HG02571 (cell line): ENCODE measurements at regions not wholly inside any gene's neighbourhood (a gene's known extent, or its start where the extent isn't known, plus 50 kb on each side); places are given as distances from the start of the nearest gene placed in this dataset.
A peak's percentile ranks its signal among the peaks of the same experiment; 100 is the strongest.
"Not testable (repeated sequence)": the region's sequence is repeated elsewhere in the genome, so short reads cannot be mapped to it uniquely, and the experiment has no call there.

ENCODE experiments used
- ATAC-seq: cut with Tn5 transposase; IDR thresholded peaks from one replicate; pipeline ENCODE4 v1.9.1; 2021; ENCODE audit warnings: mild to moderate bottlenecking, moderate library complexity; ENCODE audit not compliant: unreplicated experiment

DNA sequence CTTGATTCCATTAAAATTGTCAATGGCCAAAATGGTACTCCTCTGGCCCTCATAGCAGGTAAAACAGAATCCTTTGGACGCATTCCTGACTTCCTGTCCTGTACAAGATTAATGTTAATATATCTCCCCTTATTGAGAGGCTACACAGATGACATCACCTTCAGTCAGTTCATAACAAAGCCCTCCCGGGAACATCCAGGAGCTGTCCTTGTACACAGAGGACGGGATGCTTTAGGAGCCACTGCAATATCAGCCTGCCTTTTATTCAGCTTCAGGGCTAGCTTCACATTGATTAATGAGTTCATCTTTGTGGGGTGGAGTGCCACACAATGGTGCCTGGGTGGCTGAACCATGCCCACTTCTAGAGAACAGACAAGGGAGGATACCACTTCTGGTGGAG lies 235.1 kb downstream of the NRIP1 start:
- ATAC-seq: no peak

DNA sequence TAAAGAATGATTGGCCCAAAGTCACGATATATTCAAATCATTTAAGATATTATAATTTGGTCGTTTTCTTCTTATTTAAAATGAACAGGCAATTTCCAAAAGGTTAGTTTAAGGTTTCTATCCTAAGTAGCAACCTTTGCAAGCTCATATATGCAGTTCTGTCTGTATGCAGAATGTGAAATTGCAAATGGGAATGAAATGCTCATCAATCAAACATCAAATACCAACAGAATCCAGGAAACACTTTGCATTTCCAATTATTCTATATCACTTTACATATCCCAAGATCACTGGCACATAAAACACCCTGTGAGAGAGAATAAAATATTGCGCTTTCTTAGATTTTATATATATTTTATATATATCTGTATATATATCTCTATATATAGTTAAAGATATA lies 237.3 kb downstream of the NRIP1 start:
- ATAC-seq: no peak

DNA sequence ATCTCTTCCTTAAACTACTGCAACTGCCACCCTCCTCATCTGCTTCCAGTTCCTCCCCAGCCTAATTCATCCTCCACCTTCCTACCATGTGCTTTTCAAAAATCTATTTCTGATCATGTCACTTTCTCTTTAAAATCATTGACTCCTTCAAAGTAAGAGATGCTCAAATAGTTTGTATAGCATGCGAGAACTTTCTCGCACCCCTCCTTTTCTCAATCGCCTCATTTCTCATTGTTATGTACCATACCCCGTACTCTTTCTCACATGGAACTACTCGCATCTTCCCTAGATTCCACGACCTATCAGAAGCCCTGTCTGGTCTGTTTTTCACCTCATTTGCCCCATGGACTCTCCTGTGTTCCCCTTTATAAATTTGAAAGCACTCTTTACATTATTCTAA lies 238.2 kb downstream of the NRIP1 start:
- ATAC-seq: no peak

DNA sequence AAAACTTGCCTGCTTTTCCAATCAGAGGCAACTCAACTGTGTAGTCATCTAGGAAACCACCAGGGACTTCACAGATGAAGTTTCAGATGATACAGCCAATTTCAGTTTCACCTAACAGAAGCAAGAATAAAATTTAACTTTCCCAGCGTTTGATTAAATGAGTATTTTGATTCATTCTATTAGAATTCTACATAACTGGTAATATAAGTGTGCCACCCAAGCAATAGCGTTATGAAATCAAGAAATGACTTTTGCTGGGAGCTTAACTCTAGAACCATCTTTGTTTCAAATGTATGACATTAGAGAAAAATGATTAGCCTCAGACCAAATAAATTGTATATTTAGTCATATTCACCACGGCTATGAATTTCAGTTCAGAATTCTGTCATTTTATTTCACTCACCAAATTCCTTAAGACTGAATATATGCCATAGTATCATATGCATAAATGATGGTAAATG lies 239.3 kb downstream of the NRIP1 start:
- no peak for ATAC-seq

DNA sequence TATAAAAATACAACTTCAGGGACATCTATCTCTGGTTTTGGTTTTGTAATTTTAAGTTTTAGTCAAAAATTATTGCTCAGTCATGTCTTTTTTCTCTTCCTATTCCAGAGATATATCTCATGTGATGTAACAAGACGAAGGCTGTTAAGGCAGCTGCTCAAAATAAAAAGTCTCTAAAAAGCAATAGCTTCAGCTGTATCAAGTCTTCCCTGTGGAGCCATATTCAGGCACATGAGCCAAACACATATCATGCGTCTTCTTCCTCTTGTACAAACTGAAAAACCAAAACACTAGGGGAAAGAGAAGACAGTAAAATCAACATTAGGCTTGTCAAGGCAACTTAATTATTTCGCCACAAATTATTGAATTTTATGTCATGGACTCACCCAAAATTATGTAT lies 240.7 kb downstream of the NRIP1 start:
- no peak for ATAC-seq

DNA sequence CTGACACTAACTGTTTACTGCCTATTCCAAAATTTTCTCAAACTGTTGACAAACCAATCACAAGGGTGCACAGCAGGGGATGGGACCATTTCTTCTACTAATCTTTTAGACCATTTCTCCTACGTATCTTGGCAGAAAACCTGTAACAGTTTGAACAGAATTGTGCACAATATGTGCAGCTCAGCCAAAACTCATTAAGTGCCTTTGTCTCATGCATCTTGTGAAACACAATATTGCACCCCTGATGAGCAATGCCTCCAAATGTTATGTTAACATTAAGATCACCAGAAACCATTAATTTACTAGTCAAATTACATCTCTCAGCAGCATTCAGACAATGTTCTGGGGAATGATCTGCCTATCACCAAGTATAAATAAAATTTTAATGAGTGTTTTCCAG lies 247.5 kb downstream of the NRIP1 start:
- no peak for ATAC-seq

DNA sequence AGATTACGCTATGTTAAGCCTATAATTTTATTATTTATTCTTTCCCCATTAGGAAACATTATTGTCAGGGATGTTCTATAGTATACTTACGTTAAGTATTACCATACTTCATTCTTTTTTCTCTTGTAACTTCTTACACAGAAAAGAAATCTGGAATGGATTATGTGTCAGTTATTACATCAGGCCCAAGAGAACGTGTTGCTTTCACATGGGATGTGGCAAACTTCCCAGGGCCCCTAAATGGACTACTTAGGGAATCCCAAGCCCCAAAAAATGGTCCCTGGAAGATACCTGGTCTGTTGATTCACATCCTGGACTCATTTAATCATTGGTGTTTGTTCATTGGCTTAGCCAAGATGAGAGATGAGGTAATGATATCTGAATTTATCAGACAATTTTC lies 249.8 kb downstream of the NRIP1 start:
- no peak for ATAC-seq

DNA sequence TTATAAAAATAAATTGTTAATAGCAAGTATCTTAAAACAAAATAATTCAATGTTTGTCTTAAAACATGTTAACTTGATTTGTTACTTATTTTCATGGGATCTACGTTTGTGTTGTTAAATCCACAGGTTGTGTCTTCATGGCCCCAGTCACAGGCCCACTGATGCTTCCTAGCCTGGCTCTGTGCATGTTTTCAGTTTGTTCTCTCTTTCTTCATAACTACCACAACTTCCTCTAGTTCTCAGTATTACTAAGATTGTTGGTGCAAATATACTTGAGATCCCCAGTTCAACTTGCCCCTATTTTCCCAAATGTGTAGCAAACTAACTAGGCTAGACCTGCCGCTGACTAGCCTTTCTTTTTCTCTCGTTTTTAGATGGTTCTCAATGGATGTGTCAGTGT lies 250.5 kb downstream of the NRIP1 start:
- ATAC-seq: no peak

DNA sequence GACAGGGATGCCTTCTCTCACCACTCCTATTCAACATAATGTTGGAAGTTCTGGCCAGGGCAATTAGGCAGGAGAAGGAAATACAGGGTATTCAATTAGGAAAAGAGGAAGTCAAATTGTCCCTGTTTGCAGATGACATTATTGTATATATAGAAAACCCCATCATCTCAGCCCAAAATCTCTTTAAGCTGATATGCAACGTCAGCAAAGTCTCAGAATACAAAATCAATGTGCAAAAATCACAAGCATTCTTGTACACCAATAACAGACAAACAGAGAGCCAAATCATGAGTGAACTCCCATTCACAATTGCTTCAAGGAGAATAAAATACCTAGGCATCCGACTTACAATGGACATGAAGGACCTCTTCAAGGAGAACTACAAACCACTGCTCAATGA lies 258.1 kb upstream of the SAMSN1 start:
- ATAC-seq: not testable (repeated sequence)

DNA sequence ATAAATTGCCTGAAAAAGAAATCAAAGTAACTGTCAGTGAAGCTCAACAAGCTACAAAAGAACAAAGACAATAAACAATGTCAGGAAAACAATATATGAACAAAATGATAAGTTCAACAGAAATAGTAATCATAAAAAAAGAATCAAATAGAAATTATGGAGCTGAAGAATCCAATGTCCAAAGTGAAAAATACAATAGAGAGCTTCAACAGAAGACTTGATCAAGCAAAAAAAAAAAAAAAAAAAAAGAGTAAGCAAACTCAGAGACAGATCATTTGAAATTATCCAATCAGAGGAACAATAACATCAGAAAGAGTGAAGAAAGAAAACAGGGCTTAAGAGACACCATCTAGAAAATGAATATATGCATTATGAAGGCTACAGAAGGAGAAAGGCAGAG lies 251.4 kb upstream of the SAMSN1 start:
- no peak for ATAC-seq

DNA sequence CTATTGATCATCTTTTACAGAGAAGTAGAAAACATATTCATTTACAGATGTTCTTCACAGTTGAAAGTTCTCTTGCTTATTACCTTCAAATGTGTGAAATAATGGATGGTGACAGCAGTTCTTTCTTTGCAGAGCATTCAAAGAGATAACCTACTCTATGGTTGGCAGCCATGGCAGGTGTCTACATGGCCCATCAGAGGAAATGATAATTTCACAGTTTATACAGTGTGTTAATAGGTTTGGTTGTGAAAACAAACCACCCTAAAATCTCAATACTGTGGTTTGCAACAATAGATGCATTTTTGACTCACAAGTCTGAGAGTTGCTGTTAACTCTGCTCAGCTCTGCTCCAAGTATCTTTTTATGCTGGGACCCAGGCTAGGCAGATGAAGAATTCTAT lies 241.2 kb upstream of the SAMSN1 start:
- ATAC-seq: no peak

DNA sequence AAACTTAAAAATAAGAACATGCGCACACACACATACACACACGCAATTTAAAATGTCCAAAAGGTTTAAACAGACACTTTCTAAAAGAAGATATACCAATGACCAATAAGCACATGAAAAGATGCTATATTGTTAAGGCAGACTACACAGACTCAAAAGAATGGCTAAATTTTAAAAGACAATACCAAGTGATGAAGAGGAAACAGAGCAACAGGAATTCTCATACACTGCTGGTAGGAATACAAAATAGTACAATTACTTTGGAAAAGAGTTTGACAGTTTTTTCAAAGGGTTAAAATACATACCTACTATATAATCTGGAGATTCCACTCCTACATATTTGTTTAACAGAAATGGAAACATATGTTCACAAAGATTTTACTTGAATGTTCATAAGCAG lies 239.6 kb upstream of the SAMSN1 start:
- ATAC-seq: no peak

DNA sequence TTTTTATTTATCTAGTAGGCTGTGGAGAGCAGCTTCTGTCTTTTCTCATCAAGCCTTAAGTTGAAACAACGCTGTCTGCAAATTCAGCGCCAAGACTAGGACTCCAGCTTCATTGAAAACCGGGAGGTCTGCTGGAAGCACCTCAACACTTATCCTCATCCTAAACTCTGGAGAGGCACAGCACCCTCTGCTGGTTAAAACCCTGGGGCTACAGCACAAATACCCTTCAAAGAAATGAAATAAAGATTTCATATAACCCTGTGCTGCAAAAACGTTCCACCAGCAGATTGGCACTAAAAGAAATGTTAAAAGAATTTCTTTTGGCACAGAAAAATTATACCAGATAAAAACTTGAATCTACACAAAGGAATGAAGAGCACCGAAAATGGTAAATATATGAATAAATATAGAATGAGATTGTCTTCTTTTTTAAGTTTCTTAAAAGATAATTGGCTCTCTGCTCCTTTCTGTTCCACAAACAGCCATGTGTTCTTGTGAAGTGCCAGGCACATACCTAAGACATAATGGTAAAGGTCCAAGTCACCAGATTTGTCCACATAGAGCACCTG lies 227.7 kb upstream of the SAMSN1 start:
- no peak for ATAC-seq

DNA sequence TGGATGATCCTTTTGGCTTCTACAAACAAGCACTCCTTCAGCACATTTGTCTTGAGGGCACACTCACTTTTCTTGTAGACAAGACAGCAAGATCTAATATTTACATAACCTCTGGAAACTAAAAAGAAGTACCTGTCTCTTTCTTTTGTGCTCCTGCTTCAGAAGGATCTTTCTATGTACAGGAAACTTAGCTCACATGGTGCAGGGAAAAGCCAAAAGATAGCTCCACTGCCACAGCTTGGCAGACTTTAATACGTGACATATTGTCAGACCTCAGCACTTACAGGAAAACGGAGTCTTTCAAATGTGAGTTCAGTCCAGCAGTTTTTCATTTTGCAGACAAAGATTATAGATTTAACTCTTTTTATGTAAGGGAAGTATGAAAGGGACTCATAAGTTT lies 225.5 kb upstream of the SAMSN1 start:
- no peak for ATAC-seq

DNA sequence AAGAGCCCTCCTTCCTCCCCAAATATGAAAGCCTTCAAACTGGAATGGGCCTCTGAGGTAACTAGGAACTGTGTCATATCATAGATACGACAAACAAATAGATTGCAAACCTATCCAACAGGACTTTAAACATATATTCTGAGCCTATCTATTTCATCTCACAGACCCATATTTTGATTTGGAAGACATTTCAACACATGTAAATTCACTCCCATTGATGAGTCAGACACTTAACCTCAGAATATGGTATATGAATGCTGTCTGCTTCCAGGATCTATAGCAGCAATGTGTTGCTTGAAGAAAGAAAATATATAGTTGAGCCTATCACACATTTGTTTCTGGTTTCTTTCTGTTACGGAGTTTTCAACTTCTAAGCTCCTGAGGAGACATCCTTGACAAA lies 221.9 kb upstream of the SAMSN1 start:
- no peak for ATAC-seq

DNA sequence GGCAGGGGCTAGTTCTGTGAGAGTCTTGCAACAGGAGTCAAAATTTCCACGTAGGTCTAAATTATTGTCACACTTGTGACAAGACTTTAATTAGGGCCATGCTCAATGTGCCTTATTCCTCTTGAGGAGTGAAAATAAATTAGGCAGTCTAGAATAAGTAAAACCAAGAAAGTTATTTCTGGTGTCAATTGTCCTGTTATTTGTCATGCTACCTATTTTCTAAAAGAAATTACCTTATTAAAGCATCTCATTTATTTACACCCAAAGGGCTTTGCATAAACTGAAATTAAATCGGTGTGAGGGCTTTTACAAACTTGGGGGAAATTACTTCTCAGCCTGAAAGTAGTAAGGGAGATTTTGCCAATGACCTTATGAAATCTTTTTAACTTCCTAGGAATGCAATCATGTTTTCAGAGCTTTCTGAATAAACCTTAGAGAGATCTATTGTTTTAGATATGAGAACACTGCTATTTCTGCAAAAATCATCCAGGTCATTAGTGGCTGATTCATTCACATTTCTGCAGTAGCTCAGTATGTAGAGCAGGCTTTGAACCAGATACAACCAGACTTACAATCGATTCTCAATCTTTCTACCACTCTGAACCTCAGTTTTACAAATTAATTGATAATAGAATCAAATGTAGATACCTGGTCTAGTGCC lies 221.2 kb upstream of the SAMSN1 start:
- no peak for ATAC-seq

DNA sequence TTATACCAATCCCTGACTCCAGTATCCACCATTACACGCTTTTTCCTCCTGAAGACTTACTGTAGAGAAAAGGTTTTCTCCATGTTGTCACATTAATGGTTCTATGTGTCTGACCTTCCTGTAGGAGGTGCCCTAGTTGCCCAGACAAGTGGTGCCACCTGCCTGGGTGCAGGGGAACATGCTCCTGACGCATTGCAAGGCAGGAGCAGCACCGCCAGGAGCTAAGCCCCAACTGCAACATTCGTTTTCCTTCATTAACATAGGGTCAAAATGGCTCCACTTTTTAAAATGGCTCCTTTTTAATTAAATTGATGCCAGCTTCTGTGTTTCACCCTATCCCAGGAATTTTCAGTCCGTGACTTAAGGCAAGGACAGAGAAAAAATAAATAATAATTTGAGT lies 220.1 kb upstream of the SAMSN1 start:
- no peak for ATAC-seq

DNA sequence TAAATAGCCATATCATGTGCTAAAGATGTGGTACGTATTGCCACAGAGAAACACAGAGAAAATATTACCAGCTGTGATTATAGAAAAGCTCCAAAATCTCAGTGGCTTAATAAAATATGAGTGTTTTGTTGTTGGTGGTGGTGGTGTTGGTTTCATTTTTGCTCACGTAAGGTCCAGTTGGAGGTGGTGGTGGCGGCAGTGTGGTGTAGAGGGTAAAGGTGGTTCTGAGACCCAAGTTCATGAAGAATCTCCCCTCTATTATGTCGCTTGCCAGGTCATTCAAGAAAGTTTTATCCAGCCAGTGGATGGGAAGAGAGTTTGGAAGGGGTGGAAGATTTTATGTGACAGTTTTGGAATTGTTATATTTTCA lies 217.6 kb upstream of the SAMSN1 start:
- peak; percentile 24 for ATAC-seq

DNA sequence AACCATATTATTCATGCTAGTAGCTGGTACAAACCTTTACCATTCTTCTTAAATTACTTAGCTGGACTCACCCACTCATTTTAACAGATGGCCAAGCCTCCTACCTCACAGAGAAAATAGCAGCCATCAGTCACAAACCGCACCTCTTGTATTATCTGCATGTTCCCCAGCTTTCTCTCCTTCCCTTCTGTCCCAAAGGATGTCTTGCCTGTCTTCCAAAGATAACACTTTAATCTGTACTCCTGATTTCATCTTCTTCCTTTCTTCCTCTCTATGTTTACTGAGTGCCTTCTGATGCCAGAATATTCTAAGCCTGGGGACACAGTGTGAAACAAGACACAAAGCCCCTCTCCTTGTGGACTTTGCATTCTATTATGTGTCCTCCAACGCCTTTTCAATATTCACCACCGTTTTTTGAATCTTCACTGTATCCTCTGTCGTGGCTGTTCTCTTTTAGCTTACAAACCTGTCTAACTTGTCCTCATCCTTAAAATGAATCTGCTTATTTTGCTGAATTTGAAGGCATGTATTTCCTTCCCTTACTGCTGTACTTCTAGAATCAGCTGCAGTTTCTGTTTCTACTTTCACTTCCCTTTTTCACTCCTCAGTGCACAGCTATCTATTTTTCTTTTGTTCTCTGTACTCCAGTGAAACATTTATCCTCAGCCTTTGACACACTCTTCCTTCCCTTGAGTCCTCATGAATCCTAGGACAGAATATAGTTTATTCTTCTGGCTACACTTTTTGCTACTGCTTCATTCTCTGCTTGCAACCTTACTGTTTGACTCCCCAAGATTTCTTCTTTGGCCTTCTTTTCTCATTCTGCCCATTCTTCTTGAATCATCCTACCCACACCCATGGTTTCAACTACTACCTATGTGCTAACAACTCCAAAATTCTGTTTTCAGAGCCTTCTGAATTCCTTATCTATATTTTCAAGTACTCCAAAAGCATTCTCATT lies 216.9 kb upstream of the SAMSN1 start:
- ATAC-seq: peak; percentile 96

DNA sequence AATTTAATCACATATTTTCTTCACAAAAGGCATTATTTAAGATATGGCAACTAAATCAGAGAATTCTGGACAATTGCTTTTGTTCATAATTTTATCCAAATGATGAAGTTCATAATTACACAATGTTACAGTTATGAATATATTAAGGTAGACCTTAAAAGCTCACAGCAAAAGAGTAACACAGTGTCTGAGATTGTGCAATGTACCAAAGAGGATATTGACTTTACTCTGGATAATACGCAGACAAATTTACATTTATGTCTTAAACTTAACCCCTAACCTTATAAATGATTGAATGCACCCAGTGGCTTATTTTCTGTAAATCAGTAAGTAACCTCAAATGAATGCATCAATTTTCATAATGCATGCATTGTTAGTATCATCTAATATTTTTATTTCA lies 216.2 kb upstream of the SAMSN1 start:
- ATAC-seq: no peak

DNA sequence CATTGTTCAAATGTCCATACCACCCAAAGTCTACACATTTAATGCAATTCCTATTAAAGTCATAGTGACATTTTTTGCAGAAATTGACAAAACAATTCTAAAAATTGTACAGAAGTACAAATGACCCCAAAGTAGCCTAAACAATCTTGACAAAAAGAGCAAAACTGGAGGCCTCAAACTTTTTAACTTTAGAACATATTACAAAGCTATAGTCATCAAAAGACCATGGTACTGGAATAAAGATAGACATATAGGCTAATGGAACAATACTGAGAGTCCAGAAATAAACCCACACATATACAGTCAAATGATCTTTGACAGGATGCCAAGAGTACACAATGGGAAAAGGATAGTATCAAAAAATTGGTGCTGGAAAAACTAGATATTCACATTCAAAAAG lies 213.2 kb upstream of the SAMSN1 start:
- no peak for ATAC-seq

DNA sequence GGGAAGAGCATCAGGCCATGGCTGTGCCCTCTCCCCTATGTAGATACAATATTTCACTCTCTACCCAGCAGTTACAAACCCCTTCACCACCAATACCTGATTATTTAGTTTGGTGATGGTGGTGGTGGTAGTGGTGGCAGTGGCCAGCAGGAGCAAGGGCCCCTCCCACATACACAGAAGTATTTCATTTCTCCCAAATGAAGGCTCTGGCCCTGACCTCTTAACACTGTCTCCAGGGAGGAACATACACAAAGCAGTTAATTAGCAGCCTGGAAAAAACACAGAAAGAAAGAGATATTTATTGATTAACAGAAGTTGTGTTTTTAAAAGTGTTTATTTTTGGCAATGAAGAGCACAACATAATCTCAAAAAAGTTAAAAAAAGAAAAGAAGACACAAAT lies 212.7 kb upstream of the SAMSN1 start:
- no peak for ATAC-seq
